ENCODE measurements at regions not wholly inside any gene's neighbourhood (a gene's known extent, or its start where the extent isn't known, plus 50 kb on each side); places are given as distances from the start of the nearest gene placed in this dataset.

- TF ChIP-seq FOXM1 (IDR thresholded peaks at IDR 0.05; ENCODE audit: borderline replicate concordance) (no peak), FOXK2 (IDR thresholded peaks at IDR 0.05) (no peak), SP1 (IDR thresholded peaks at IDR 0.05) (no peak)
Observed at GRCh38 chr16:56022818-56023217, 147.6 kb upstream of the CES5A start.

Measured in HEK293T (cell line).